K562 (cell line): ENCODE measurements at regions not wholly inside any gene's neighbourhood (a gene's known extent, or its start where the extent isn't known, plus 50 kb on each side); places are given as distances from the start of the nearest gene placed in this dataset.

Experiments
- KDM5B ChIP-seq: fragments of 200-600 bp; sonication (generic); IDR thresholded peaks from 2 replicates; pipeline ENCODE4 v1.6.1; 2012; ENCODE audit warnings: low read depth, mild to moderate bottlenecking, moderate library complexity, low read length, control low read depth, inconsistent platforms; ENCODE audit not compliant: insufficient replicate concordance
- NCOR1 ChIP-seq: fragments of 450-650 bp; IDR thresholded peaks from 2 replicates; pipeline ENCODE4 v1.6.1; 2016; ENCODE audit warnings: mild to moderate bottlenecking, moderate library complexity
- NFE2 ChIP-seq: IDR thresholded peaks from 2 replicates; pipeline ENCODE4 v1.6.1; 2014; ENCODE audit warnings: antibody characterized with exemption, low read depth
- NFIC ChIP-seq: fragments of 450-650 bp; IDR thresholded peaks from 2 replicates; pipeline ENCODE4 v1.6.1; 2017; ENCODE audit warnings: mild to moderate bottlenecking, inconsistent platforms
- PBX2 ChIP-seq, 2 experiments: IDR thresholded peaks in 1 of 2; conservative IDR thresholded peaks in 1 of 2; 2 replicates each; pipeline ENCODE4 v1.6.1; 2016; ENCODE audit warnings: low read depth in 2 of 2, mild to moderate bottlenecking in 1 of 2, missing compliant biosample characterization in 1 of 2, missing genetic modification characterization in 1 of 2, moderate library complexity in 1 of 2
- POLR2AphosphoS5 ChIP-seq: IDR thresholded peaks from 2 replicates; pipeline ENCODE4 v1.6.1; 2011; ENCODE audit warnings: mild to moderate bottlenecking, low read depth, low read length, moderate library complexity; ENCODE audit not compliant: control insufficient read depth, insufficient read depth
- SMAD1 ChIP-seq: fragments of 150-350 bp; IDR thresholded peaks from 2 replicates; pipeline ENCODE4 v1.6.1; 2014; ENCODE audit warnings: low read length, low read depth; ENCODE audit not compliant: partially characterized antibody
- SMAD4 ChIP-seq: fragments of 250-450 bp; sonication (Bioruptor Pico); conservative IDR thresholded peaks from 2 replicates; pipeline ENCODE4 v1.8.0; 2021; ENCODE audit warnings: inconsistent platforms, mild to moderate bottlenecking, moderate library complexity
- WHSC1 ChIP-seq: IDR thresholded peaks from one replicate; pipeline ENCODE4 v1.6.1; 2012; ENCODE audit warnings: low read length, control low read depth, inconsistent platforms
- ZBTB11 ChIP-seq, 3 experiments: fragments of 200-800 bp in 1 of 3; fragments of 250-450 bp in 1 of 3; fragments of 450-650 bp in 1 of 3; sonication (Bioruptor Pico) in 1 of 3; sonication (Bioruptor generic) in 1 of 3; formaldehyde crosslinking in 1 of 3; IDR thresholded peaks; 2 replicates each; pipeline versions ENCODE4 v1.6.1 to v1.8.0; 2016 to 2022; ENCODE audit warnings: mild to moderate bottlenecking in 2 of 3, missing genetic modification characterization in 2 of 3, missing compliant biosample characterization in 1 of 3, moderate library complexity in 1 of 3
- ZNF395 ChIP-seq: fragments of 200-800 bp; sonication (Bioruptor generic); IDR thresholded peaks from 2 replicates; pipeline ENCODE4 v1.6.1; 2017; ENCODE audit warnings: missing genetic modification characterization, missing compliant biosample characterization
- ZNF592 ChIP-seq: fragments of 450-650 bp; IDR thresholded peaks from 2 replicates; pipeline ENCODE4 v1.6.1; 2017; ENCODE audit warnings: antibody characterized with exemption, mild to moderate bottlenecking
- ZNF830 ChIP-seq: fragments of 250-450 bp; sonication (Bioruptor Pico); IDR thresholded peaks from 2 replicates; pipeline ENCODE4 v1.5.0; 2021; ENCODE audit warnings: mild to moderate bottlenecking

GRCh38 chr7:130941322-130942210 lies 207.6 kb upstream of the KLF14 start (continued):
- TF ChIP-seq NFIC = peak; percentile 18; the same call in 1 of the 2 replicates
- 0 out of 2 replicates have a peak, but pooled peaks have one; percentile 65 for TF ChIP-seq ZNF830
- TF ChIP-seq POLR2AphosphoS5 = peak; percentile 67; the same call in 1 of the 2 replicates
- peak; percentile 95 for TF ChIP-seq ZNF395
- no peak for TF ChIP-seq PBX2 (CRISPR knock-in tag; IDR thresholded peaks at IDR 0.05; ENCODE audit: low read depth)
- TF ChIP-seq PBX2 (tag; conservative IDR thresholded peaks at IDR 0.05; ENCODE audit: low read depth) = no peak
- TF ChIP-seq SMAD1 = peak; percentile 49
- TF ChIP-seq NFE2 = peak; percentile 47; the same call in 1 of the 2 replicates
- peak; percentile 70 for TF ChIP-seq ZNF592
- TF ChIP-seq ZBTB11 (CRISPR knock-in tag; IDR thresholded peaks at IDR 0.05) = peak in 1 of 3 experiments; percentile 52; a peak in 2 of 6 replicates
- TF ChIP-seq NCOR1 = peak; percentile 44; the same call in 1 of the 2 replicates
- peak; percentile 86 for TF ChIP-seq SMAD4 (CRISPR knock-in tag)
- no peak for TF ChIP-seq WHSC1
- peak; percentile 31 for TF ChIP-seq KDM5B
